GM12892 (cell line): ENCODE measurements at regions not wholly inside any gene's neighbourhood (a gene's known extent, or its start where the extent isn't known, plus 50 kb on each side); places are given as distances from the start of the nearest gene placed in this dataset.

Experiments
- POLR2A ChIP-seq: IDR thresholded peaks from 2 replicates; pipeline ENCODE4 v1.6.1; 2011; ENCODE audit warnings: low read depth, low read length, control low read depth
- POLR2AphosphoS5 ChIP-seq: IDR thresholded peaks from 2 replicates; pipeline ENCODE4 v1.6.1; 2011; ENCODE audit warnings: low read depth, low read length, control low read depth

DNA sequence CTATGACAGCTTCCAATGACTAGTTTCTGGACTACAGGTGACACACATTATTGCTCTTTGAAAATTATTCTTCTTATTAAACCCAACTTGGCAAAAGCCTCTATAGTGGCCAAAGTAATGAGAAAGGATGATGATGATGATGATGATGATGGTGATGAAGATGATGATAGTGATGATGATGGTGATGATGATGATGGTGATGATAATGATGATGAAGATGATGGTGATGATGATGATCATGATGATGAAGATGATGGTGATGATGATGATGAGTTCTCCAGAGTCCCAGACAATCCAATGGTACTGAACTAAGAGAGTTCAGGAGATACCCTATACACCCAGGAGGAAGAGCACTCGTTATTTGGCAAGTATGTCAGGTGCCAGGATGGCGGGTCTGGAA lies 739.4 kb downstream of the IRX1 start:
- TF ChIP-seq POLR2A, result no peak
- TF ChIP-seq POLR2AphosphoS5, result no peak
